Ovary (tissue), 3 donors: ENCODE measurements at regions not wholly inside any gene's neighbourhood (a gene's known extent, or its start where the extent isn't known, plus 50 kb on each side); places are given as distances from the start of the nearest gene placed in this dataset.
"Not testable (repeated sequence)": the region's sequence is repeated elsewhere in the genome, so short reads cannot be mapped to it uniquely, and the experiment has no call there.

ENCODE experiments used
- CTCF ChIP-seq, 3 donors: fragments of 450-650 bp in 2 of 3; fragments of 200-600 bp in 1 of 3; IDR thresholded peaks; one replicate each; pipeline versions ENCODE4 v1.5.1 to v1.8.0; 2016 to 2022; ENCODE audit warnings: antibody characterized with exemption in 3 of 3, mild to moderate bottlenecking in 1 of 3
- EP300 ChIP-seq: sonication (generic); formaldehyde crosslinking; IDR thresholded peaks from one replicate; pipeline ENCODE4 v1.6.1; 2017; ENCODE audit warnings: antibody characterized with exemption
- POLR2A ChIP-seq: fragments of 450-650 bp; IDR thresholded peaks from one replicate; pipeline ENCODE4 v1.6.1; 2017; ENCODE audit warnings: antibody characterized with exemption, mild to moderate bottlenecking, moderate library complexity
- donor health status: DM: no; HTN: no; CAD: no.

GRCh38 chr10:46796351-46796750 lies 114.9 kb upstream of the PTPN20 start:
- not testable (repeated sequence) for TF ChIP-seq CTCF (IDR thresholded peaks at IDR 0.05); EP300; POLR2A
